DLD1 (cell line): ENCODE measurements at regions not wholly inside any gene's neighbourhood (a gene's known extent, or its start where the extent isn't known, plus 50 kb on each side); places are given as distances from the start of the nearest gene placed in this dataset.

ENCODE experiments used
- in situ Hi-C: cut with HindIII; loops from 2 replicates; pipeline ENCODE4 v1.10.0; 2017; ENCODE audit warnings: low sequenced_read_pairs

DNA sequence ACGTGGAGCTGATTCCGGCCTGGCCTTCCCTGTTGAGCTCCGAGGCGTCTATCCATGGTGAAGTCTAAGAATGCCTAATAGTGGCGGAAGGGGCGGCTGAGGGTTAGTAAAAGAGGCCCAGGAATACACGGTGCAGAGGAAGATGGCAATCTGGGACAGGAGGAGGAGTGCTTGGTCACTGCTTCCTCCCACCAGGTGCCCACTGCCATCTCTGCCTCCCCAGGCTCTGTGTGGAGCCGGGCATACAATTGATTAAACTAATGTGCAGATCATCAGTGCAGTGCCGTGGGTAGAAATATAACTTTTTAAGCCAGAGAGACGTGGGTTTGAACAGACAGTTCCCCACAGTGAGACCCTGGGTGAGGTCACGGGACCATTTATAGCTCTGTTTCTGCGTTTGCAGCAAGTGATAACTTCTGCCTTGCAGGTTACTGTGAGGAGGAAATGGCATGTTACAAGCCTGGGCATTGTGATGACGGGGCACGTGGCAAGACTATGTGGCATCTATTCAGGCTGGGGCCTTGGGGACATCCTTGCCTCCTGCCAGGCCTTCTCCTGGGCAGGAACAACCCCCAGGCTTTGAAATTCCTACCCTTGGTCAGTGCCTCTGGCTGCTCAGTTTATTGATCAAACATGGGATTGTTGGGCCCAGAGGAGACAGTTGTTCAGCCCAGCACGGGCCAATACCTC is 204.9 kb downstream of the ASB1 start:
- in situ Hi-C loops: no loop called here

DNA sequence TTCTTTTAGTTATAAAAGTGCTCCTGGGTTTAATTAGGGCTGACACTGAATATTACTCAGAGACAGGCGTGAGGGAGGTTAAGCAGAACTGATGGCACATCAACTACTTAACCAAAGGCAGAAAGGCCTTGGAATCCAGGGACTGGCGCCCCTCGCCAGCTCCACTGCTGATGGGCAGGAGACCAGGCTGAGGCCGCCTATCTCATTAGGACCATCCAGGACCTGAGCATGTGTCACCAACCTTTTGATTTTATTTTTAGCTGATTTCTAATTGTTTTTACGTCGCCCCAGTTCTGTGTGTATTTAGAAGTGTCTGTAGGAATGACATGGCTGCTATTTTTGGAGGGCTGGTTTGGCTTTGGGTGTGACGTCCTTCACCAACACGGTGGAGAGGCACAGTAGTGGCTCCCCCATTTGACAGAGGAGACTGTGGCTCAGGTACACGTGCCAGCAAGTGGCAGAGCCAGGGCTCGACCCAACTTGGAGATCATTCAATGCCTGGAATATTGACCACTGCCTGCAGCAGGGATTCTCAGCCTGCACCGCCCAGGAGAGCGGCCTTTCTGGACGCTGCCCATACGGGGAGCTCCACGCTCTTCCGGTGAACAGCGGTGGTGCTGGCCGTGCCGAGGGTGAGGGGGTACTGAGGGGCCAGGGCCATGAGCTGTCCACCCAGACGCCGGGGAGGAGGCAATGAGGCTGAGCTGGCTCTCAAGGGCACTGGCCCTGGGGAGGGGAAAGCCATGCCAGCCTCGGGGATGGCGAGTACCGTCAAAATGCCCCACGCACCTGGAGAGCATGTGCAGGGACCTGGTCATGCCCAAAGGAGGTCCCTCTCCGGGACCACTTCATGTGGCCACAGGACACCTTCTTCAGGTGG is 205.7 kb downstream of the ASB1 start:
- in situ Hi-C loops: no loop called here

DNA sequence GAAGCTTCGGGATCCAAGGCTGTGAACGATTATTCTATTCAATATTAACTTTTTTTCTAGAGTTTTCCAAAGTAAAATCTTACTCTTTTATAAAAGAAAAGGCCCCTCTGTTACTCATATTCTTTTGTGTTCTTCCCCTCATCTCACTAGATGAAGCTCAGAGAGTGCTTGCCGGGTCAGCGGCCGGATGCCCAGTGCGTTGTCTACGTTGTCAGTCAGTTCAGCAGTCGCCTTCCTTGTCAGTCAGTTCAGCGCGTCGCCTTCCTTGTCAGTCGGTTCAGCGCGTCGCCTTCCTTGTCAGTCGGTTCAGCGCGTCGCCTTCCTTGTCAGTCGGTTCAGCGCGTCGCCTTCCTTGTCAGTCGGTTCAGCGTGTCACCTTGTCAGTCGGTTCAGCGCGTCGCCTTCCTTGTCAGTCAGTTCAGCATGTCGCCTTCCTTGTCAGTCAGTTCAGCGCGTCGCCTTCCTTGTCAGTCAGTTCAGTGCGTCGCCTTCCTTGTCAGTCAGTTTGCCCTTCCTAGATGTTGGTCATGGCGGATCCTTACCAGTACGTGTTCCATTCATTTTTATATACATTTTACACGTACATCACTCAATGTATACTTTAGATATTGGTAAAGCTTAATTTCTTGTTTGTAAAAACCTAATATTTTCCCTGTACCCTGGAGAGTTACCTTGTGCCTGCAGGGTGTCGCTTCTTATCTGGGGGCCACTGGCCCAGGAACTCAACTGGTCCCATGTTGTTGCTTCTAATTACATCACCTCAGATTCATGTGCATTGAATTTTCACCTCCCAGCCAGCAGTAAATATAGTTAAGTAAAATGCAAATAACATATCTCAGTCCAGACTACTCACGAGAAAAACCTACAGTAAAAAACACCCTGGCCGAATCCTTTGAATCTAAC is 206.9 kb downstream of the ASB1 start:
- in situ Hi-C loops: no loop called here

DNA sequence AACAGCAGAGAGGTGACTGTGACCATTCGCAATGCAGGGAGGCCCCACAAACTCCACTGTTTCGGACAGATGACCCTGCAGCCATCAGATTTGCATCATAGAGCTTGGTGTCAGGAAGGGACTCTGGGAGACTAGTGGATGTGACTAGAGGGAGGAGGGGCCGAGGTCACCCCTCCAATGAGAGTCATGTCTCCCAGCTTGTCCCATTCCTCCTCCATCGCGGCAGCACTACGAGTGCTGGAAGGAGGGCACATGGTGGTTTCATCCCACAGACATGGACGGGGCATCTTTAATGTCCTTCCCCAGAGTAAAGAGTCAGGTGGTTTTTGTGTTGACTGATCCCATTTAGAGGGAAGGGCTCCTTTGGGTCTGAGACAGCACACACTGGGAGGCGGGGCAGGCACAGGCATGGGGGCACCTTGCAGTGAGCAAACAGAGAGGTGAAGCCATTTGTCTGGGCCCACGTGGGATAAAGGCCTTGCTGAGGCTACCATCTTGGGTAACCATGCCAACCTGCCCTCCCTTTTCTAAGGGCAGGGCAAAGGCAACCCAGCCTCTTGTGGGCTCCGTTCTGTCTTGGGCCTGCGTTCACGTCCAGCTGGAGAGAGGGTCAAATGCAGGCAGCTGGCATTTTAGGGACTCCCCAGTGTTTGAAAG is 208.1 kb downstream of the ASB1 start:
- in situ Hi-C loops: no loop called here

DNA sequence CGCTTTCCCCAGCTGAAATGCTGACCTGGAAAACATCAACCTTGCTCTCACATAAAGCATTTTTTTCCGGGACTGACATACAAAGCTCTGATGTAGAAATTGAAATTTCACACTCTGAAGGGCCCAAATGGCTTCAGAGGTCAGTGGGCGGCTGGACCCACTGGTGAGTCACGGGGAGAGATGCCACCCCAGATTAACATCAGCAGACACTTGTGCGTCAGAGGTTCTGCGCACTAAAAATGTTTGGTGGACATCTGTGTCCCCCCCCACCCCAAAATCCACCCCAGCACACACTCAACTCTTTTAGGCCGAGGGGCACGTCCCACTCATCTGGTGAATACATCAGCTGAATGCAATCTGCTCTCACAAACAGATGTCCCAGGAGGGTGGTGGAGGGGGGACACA is 208.9 kb downstream of the ASB1 start:
- in situ Hi-C loops: no loop called here

DNA sequence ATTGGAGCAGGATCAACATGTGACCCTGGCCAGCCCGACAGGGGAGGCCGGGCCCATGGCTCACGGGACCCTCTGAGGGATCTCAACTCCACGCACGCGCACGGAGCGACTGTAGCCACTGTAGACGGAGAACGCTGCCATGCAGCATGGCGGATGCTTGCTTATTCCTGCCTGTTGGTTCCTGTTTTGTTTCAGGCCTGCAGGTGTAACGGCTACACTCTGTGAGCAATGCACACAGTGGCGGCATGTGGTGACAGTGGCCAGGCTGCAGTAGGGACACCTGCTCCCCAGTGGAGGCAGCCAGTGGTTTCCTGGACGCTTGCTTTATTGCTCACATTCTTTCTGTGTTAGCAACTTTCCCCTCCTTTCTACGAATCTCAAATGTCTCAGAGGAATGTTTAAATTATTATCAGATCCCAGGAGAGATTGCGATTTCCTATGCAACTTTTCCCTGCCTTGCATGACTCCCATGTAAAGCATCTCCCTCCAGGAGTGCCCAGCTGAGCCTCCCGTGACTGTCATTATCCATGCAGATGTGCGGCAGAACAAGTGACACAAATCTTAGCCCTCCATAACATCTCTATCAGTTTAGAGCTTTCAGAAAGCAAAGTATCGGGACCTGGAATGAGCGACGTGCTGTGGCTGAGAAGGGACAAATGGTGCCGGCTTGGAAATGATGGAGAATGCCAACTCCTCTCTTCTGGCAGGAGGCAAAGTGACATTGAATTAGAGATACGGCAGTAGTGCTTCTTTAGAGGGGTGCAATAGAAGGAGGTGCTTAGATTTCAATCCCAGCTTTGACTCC is 209.7 kb downstream of the ASB1 start:
- in situ Hi-C loops: no loop called here

DNA sequence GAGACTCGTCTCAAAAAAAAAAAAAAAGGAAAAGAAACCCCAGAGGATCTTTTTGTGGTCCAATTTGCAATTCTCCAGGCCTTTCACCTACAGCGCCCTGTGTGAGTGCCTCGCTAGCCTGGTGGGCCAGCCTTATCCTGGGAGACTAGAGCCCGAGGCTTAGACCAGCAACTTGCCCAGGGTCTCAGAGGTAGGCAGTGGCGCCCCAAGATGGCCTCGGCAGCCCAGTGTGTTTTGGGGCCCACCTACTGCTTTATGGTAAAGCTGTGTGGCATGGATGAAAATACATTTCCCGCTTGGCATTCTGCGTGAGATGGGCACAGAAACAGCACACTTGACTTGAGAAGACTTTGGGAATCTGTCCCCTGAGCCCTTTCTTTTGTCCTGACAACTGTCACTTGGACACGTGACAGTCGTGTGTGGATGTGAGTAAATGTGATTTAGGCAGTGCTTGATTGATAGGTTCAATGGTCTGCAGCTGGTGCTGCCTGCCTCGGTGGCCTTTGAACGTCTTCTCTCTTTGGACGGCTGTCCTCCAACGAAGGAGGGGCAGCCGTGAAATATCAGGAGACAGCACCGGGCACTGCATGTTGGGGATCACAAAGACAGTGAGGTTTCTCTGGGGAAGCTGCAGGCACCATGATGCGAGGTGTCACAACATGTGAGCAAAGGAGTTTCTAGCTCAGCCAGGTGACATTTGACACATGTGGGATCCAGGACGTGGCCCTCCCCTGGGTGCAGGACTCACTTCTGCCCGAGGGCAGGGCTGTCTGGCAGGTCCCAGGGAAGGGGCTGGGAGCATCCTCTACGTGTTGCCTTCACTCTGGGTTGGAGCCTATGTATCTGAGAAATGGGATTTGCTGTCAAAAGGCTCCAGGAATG is 209.5 kb upstream of the TWIST2 start:
- in situ Hi-C loops: no loop called here

DNA sequence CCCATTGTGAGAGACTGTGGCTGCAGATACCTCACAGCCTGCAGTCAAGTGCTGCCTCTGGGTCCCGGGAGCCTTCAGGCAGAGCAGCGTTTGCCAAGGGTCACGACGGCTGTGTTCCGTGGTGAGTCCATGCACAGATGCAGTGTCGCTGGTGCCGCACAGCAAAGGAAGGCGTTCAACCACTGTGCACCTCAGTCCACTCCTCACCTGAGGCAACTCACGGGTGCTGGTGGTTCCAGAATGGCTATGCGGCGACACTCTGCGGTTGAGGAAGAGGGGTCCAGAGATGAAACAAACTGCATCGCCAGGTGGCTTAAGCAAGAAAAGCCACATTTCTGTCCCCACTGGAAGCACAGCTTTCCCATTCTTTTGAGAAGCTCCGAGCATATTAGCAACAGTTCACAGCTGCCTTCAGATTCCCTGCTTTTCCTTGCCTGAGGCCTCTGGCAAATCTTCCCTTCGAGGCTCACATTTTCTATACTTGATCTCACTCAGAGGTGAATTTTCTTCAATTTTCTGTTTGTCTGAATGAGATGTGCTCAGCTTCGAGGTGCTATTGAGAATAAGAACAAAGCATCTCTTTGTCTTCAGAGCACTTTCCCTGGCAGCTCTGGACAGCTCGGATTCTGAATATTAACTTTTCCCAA is 208.8 kb upstream of the TWIST2 start:
- in situ Hi-C loops: no loop called here

DNA sequence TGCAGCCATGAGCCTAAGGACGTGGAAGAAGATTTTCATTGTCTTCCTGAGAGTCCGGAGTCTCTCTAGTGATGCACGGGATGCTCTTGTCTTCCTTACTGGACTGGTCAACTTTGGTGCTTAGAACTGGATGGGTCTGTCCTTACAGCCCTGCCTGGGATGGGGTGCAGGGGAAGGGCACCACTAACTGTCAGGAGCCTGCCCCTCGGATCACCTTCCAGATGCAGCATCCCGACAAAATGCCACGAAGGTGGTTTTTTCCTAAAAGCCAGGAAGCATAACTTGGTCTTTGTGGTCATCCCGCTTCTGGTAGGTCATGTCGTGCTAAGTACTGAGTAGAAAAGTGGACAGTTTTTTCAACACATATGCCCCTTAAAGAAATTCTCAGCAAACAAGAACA is 207.4 kb upstream of the TWIST2 start:
- in situ Hi-C loops: no loop called here

DNA sequence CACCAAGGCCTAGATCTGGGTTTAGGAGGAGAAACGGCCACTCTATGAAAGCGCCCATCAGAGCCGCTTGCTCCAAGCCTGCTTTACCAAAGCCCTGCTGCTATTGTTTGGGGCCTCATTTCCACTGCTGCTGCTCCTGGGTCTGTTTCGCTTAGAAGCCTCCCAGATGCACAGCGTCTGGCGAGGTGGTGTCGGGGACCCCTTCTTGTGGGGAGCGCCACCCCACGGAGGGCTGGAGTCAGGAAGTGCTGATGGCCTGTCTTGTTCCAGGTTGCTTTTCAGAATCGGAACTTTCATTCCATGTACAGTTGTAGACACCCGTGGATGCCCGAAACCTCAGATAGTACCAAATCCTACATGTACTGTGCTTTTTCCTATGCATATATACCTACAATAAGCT is 204.9 kb upstream of the TWIST2 start:
- in situ Hi-C loops: no loop called here

DNA sequence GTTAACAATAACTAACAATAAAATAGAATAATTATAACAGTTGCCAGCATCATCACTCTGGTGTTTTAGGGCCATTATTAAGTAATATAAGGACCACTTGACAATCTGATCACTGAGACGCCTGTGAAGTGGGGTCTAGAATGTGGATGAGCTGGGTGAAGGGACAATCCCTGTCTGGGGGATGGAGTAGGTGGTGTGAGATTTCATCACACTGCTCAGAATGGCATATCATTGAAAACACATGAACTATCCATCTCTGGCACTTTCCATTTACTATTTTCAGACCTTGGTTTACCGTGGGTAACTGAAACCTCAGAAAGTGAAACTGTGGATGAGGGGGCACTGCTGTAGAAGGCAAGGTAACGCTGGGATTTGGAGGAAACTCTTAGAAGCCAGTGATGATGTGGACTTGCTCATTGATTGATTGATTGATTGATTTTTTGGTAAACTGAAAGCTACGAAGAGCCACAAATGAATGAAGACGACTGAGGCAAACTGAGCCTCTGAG is 204.4 kb upstream of the TWIST2 start:
- in situ Hi-C loops: no loop called here

DNA sequence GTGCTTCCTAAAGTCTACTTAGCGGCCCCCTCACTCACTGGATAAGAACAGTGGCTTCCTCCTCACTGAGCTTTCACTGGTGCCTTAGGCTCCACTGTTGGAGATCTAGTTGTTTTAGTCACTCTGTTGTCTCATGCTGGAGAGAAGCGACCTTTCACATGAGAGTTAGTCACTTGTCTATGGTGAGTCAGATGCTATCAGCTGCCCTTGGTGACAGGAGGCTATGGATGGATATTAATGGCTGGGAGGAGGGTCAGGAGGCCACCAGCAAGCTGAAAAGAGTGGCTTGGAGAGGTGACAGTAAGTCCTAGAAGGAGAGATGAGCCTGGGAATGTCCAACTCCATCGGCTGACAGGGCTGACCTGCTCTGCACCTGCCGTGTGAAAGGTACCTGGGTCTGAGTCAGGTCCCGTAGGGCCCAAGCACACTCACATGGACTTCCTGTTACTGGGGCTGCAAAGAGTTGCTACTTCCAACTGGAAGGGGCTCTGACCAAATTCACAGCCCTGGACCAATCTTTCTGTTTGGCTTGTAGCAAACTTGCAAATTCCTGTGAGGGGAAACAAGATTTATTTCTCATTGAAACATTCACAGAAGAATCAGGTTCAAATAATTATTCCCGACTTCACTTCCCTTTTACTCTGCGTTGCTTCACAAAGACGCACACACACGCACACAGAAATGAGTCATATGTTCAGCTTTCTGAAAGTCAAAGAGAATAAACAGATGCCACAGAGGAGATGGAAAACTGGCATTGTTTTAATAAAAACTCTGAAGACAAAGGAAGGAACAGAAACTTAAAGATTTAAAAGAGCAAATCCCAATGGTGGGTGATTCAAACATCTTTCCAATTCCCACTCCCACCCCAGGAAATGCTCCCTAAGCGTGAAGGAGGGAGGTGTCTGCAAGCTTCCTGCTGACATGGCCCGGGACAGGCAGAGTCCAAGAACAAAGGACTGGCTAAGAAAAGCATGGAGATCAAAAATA is 203.5 kb upstream of the TWIST2 start:
- in situ Hi-C loops: no loop called here

DNA sequence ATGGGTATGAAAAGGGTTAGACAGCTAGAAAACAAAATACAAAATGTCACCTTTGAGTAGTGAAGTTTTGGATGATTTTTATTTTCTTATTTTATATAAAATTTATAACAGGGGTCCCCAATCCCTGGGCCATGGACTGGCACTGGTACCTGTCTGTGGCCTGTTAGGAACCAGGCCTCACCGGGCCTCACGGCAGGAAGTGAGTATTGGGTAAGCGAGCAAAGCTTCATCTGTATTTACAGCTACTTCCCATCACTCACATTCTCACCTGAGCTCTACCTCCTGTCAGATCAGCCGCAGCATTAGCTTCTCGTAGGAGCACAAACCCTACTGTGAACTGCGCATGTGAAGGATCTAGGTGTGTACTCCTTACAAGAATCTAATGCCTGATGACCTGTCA is 202.8 kb upstream of the TWIST2 start:
- in situ Hi-C loops: no loop called here

DNA sequence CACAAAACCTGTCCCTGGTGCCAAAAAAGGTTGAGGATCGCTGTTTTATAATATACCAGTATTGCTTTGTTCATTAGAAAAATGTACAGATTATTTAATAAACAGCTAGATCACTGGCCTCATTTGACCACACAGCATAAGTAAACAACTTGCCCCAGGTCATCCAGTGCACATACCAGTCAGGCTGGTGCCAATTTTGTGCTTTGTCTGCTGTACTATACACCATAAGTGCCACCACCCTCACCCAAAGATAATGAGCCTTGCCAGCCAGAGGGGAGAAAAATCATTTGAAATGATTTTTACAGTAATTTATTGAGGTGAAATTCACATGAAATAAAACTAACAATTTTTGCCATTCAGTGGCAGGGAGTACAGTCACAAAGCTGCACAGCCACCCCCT is 202.2 kb upstream of the TWIST2 start:
- in situ Hi-C loops: no loop called here

DNA sequence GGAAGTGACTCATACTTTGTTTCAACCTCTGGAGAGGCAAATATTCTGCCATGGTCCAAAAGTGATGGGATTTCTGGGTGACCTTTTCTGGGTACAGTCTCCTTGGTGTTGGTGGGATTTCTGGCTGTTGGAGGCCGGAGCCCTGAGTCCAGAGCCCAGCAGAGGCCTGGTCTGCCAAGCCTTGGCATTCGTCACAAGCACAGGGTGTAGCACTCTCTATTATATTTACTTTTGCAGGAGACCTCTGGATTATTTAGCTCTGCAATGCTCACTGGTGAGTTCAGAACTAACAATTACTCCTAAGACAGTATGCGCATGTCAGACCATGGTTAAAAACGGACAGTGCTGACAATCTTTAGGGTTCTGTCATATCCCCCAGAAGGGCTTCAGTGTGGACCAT is 201.6 kb upstream of the TWIST2 start:
- in situ Hi-C loops: no loop called here

DNA sequence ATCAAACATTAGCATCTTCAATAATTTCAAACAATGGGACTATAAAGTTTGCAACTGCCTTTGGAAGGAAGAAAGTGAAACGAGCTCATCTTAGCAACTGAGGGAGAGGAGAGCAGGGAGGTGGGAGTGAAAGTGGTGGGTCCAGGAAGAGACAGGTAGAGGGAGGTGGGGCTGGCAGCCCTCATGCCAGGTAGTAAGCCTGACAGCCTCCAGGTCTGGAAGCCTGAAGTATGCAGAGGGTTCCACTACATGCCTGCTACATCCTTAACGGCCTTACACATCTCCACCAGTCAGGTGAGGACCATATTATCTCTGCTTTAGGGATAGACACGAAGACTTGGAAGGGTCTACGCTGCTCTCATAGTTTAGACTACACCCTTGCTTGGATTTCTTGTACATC is 201.1 kb upstream of the TWIST2 start:
- in situ Hi-C loops: no loop called here

DNA sequence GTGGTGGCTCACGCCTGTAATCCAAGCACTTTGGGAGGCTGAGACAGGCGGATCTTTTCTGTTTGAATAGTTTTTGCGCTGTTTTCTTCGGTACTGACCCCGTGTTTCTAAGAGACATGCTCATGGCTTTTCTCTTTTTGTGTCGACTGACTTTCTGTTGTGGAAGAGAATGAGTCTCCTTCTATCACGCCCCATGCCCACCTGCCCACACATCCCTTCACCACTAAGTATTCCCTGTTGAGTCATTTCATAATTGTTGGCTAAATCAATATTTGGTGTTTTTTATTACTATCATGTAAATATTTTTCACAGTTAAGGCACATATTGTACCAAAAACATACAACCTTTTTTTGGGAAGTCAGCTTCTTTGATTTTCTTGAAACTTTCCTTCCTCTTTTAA is 198.8 kb upstream of the TWIST2 start:
- in situ Hi-C loops: no loop called here
